ENCODE measurements at regions not wholly inside any gene's neighbourhood (a gene's known extent, or its start where the extent isn't known, plus 50 kb on each side); places are given as distances from the start of the nearest gene placed in this dataset.

GRCh38 chr4:35106091-35106734, 1138.1 kb downstream of the ARAP2 start:
- H3K27me3 Mint-ChIP-seq (ENCODE audit: insufficient read depth) = no peaks in the 10 kb centered on the region; the same call in 1 of the 2 replicates
- H3K27ac Mint-ChIP-seq = no peak overlapping the region
- H3K9me3 Mint-ChIP-seq = peaks cover 22% of the 10 kb centered on the region
- no peak for DNase-seq
- H3K4me1 Mint-ChIP-seq (ENCODE audit: low read depth) = no peaks in the 10 kb centered on the region
- TF ChIP-seq CTCF (IDR thresholded peaks at IDR 0.05) = no peak
- no peak overlapping the region; the same call in 1 of the 2 replicates for H3K4me3 Mint-ChIP-seq
- no peaks in the 10 kb centered on the region for H3K36me3 Mint-ChIP-seq (ENCODE audit: low read depth)

- TF ChIP-seq CTCF (IDR thresholded peaks at IDR 0.05) = no peak
- Mint-ChIP-seq H3K4me3 (no peak overlapping the region), H3K4me1 (ENCODE audit: low read depth) (no peaks in the 10 kb centered on the region; the same call in 1 of the 2 replicates), H3K27ac (no peak overlapping the region), H3K9me3 (peaks cover 20% of the 10 kb centered on the region), H3K36me3 (ENCODE audit: low read depth) (no peaks in the 10 kb centered on the region), H3K27me3 (ENCODE audit: insufficient read depth) (no peaks in the 10 kb centered on the region)
- DNase-seq = no peak
Measured at GRCh38 chr4:35124106-35124505, 1120.2 kb downstream of the ARAP2 start.

- DNase-seq = no peak
- TF ChIP-seq CTCF (IDR thresholded peaks at IDR 0.05) = no peak
- no peaks in the 10 kb centered on the region for H3K27me3 Mint-ChIP-seq (ENCODE audit: insufficient read depth)
- no peaks in the 10 kb centered on the region; the same call in 1 of the 2 replicates for H3K4me1 Mint-ChIP-seq (ENCODE audit: low read depth)
- H3K4me3 Mint-ChIP-seq = no peak overlapping the region
- H3K9me3 Mint-ChIP-seq = peaks cover 23% of the 10 kb centered on the region
- H3K36me3 Mint-ChIP-seq (ENCODE audit: low read depth) = no peaks in the 10 kb centered on the region
- H3K27ac Mint-ChIP-seq = no peak overlapping the region
Measured at GRCh38 chr4:35125995-35126712, 1118.2 kb downstream of the ARAP2 start.

GRCh38 chr4:35138449-35138848, 1105.9 kb downstream of the ARAP2 start:
- DNase-seq = no peak
- no peak overlapping the region for H3K4me3 Mint-ChIP-seq
- TF ChIP-seq CTCF (IDR thresholded peaks at IDR 0.05) = no peak
- H3K36me3 Mint-ChIP-seq (ENCODE audit: low read depth) = no peaks in the 10 kb centered on the region
- no peak overlapping the region for H3K27ac Mint-ChIP-seq
- no peaks in the 10 kb centered on the region for H3K4me1 Mint-ChIP-seq (ENCODE audit: low read depth)
- H3K27me3 Mint-ChIP-seq (ENCODE audit: insufficient read depth) = no peaks in the 10 kb centered on the region; the same call in 1 of the 2 replicates
- peaks cover 21% of the 10 kb centered on the region for H3K9me3 Mint-ChIP-seq

GRCh38 chr4:35147761-35148160, 1096.6 kb downstream of the ARAP2 start:
- no peak for DNase-seq
- no peak overlapping the region for H3K27ac Mint-ChIP-seq
- no peak overlapping the region for H3K4me3 Mint-ChIP-seq
- H3K4me1 Mint-ChIP-seq (ENCODE audit: low read depth) = no peaks in the 10 kb centered on the region; the same call in 1 of the 2 replicates
- no peaks in the 10 kb centered on the region for H3K27me3 Mint-ChIP-seq (ENCODE audit: insufficient read depth)
- H3K9me3 Mint-ChIP-seq = peaks cover 21% of the 10 kb centered on the region
- TF ChIP-seq CTCF (IDR thresholded peaks at IDR 0.05) = no peak
- peaks cover 5% of the 10 kb centered on the region; the same call in 1 of the 2 replicates for H3K36me3 Mint-ChIP-seq (ENCODE audit: low read depth)

All from HFFc6 (cell line).